ENCODE measurements at regions not wholly inside any gene's neighbourhood (a gene's known extent, or its start where the extent isn't known, plus 50 kb on each side); places are given as distances from the start of the nearest gene placed in this dataset.
A peak's percentile ranks its signal among the peaks of the same experiment; 100 is the strongest.

DNA sequence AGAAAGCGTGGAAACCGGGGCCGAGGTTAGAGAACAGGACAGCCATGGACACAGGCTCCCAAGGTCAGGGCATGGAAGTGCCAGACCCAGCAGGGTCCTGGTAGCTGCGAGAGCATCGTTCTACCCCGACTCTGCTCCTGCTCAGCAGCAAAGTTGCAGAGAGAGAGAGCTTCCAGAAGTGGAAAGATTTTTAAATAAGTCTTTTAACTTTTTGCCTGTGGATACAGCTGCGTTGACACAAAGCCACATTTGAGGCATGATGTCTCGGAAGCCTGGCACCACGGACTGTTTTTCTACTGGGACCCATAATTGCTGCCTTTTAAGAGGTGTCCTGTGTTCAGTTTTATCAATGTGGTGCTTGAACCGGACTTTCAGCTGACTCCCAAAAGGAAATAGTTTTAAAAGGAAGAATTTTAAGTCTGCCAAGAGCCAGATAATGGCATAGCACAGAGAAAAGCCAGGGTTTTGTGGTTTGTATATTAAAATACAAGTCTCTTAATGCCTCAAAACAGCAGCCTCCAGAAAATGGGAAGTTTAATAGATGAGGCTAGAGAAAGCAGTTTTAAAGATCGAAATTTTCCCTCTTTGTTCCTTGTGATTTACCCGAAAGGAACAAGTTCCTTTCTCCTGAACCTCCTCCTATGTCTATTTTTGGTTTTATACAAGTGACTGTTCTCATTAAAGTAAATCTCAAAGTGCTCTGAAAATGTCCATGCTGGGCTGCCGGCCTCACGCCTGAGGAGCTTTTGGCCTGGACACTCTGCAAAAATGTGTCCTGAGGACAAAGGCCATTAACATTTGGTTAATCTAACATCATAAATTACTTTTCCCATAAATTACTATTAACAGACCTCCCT lies 91.5 kb downstream of the RIN2 start:
- H3K27ac Mint-ChIP-seq: no peak overlapping the region
- Histone ChIP-seq H3K4me1 (ENCODE audit: control insufficient read depth, insufficient read depth, low read length) (peaks cover 15% of the 10 kb centered on the region), H3K9me3 (ENCODE audit: control insufficient read depth, insufficient read depth, low read length) (no peaks in the 10 kb centered on the region), H3K4me3 (ENCODE audit: low read length) (no peak overlapping the region), H3K27ac (ENCODE audit: low read length) (no peak overlapping the region), H3K36me3 (ENCODE audit: control insufficient read depth, insufficient read depth, low read length) (no peaks in the 10 kb centered on the region), H3K27me3 (ENCODE audit: control insufficient read depth, insufficient read depth, low read length) (peaks cover 3% of the 10 kb centered on the region)
- DNase-seq: no peak
- WGBS (ENCODE audit: insufficient coverage): 73% methylated on average over 12 of the region's 14 CpGs
- H3K4me1 Mint-ChIP-seq: no peaks in the 10 kb centered on the region
- H3K4me3 Mint-ChIP-seq: no peak overlapping the region
- ATAC-seq: no peak
- H3K36me3 Mint-ChIP-seq: no peaks in the 10 kb centered on the region
- H3K27me3 Mint-ChIP-seq (ENCODE audit: low read depth in 2 of 2): peaks cover 0 to 15% of the 10 kb centered on the region in 2 donors
- no peaks in the 10 kb centered on the region for H3K9me3 Mint-ChIP-seq
- no peak for TF ChIP-seq CTCF (IDR thresholded peaks at IDR 0.05)
- intact Hi-C loops (cut with micrococcal nuclease): no loop called here

DNA sequence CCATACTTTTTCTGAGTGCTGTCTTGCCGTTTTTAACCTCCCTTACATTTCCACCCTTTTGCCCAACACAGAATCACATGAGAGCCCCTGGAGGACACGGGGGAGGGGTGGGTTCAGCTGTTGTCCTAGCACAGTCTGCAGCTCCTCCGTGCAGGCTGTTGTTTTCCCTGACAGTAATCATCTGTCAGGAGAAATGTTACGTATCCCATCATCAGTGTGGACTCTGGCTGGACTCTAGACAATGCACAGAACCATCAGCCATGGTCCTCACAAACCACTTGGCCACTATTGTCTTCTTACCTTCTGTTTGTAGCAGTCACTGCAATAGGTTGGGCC lies 92.1 kb downstream of the RIN2 start:
- intact Hi-C loops (cut with micrococcal nuclease): no loop called here
- DNase-seq (no peak), ATAC-seq (no peak)
- Histone ChIP-seq H3K4me3 (ENCODE audit: low read length) (no peak overlapping the region), H3K27me3 (ENCODE audit: control insufficient read depth, insufficient read depth, low read length) (peaks cover 3% of the 10 kb centered on the region), H3K9me3 (ENCODE audit: control insufficient read depth, insufficient read depth, low read length) (no peaks in the 10 kb centered on the region), H3K27ac (ENCODE audit: low read length) (no peak overlapping the region), H3K36me3 (ENCODE audit: control insufficient read depth, insufficient read depth, low read length) (no peaks in the 10 kb centered on the region), H3K4me1 (ENCODE audit: control insufficient read depth, insufficient read depth, low read length) (peaks cover 15% of the 10 kb centered on the region)
- TF ChIP-seq CTCF (IDR thresholded peaks at IDR 0.05): no peak
- Mint-ChIP-seq H3K4me1 (no peaks in the 10 kb centered on the region), H3K36me3 (no peaks in the 10 kb centered on the region), H3K27ac (no peak overlapping the region), H3K4me3 (no peak overlapping the region), H3K9me3 (no peaks in the 10 kb centered on the region), H3K27me3 (ENCODE audit: low read depth in 2 of 2) (peaks cover 1 to 15% of the 10 kb centered on the region in 2 donors)
- 75% methylated on average over 4 of the region's 4 CpGs for WGBS (ENCODE audit: insufficient coverage)

DNA sequence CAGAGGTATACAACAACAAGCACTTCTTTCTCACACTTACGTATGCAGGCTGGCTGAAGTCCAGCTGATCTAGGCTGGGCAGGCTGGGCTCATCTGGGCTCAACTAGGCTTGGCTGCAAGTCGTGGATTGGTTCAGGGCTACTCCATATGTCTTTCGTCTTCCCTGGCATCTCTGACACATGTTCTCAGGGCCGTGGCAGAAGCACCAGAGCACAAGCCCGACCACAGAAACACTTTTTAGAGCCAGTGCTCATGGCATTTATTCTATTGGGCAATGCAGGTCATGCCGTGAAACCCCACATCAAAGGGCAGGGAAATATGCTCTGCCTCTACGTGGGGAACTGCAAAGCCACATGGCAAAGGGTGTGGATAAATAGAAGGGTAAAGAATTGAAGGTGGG lies 93.8 kb downstream of the RIN2 start:
- WGBS (ENCODE audit: insufficient coverage): 25% methylated on average over 7 of the region's 7 CpGs

More for the DNA sequence above, 93.8 kb downstream of the RIN2 start:
- Mint-ChIP-seq H3K27me3 (ENCODE audit: low read depth in 2 of 2) (peaks cover 6 to 7% of the 10 kb centered on the region in 2 donors), H3K9me3 (no peaks in the 10 kb centered on the region), H3K36me3 (no peaks in the 10 kb centered on the region), H3K4me1 (no peaks in the 10 kb centered on the region), H3K27ac (no peak overlapping the region), H3K4me3 (no peak overlapping the region)
- ATAC-seq (peak in 2 of 3 donors; percentile 35 to 47), DNase-seq (no peak)
- Histone ChIP-seq H3K4me3 (ENCODE audit: low read length) (no peak overlapping the region), H3K4me1 (ENCODE audit: control insufficient read depth, insufficient read depth, low read length) (peaks cover 15% of the 10 kb centered on the region), H3K9me3 (ENCODE audit: control insufficient read depth, insufficient read depth, low read length) (no peaks in the 10 kb centered on the region), H3K27ac (ENCODE audit: low read length) (no peak overlapping the region), H3K36me3 (ENCODE audit: control insufficient read depth, insufficient read depth, low read length) (no peaks in the 10 kb centered on the region), H3K27me3 (ENCODE audit: control insufficient read depth, insufficient read depth, low read length) (peaks cover under 1% of the 10 kb centered on the region)
- intact Hi-C loops (cut with micrococcal nuclease): no loop called here
- no peak for TF ChIP-seq CTCF (IDR thresholded peaks at IDR 0.05)

Measured in natural killer cell (primary cell).